Neural cell (in vitro differentiated cells): ENCODE measurements at regions not wholly inside any gene's neighbourhood (a gene's known extent, or its start where the extent isn't known, plus 50 kb on each side); places are given as distances from the start of the nearest gene placed in this dataset.

Source experiments
- H2AFZ ChIP-seq: fragments of 200-600, 300-800 bp; sonication (generic), shearing (Covaris generic); 2 replicates; pipeline ENCODE4 v1.6.0; 2014; ENCODE audit warnings: low read depth, mild to moderate bottlenecking, antibody characterized with exemption, low read length, moderate library complexity
- H3F3A ChIP-seq: fragments of 200-600 bp; shearing (Covaris generic); 2 replicates; pipeline ENCODE4 v1.6.1; 2016; ENCODE audit warnings: mild to moderate bottlenecking, moderate library complexity, mixed read lengths, antibody characterized with exemption, low read length; ENCODE audit not compliant: insufficient read depth, poor library complexity, severe bottlenecking
- H3K27ac ChIP-seq: fragments of 200-600, 300-800 bp; sonication (generic), shearing (Covaris generic); 2 replicates; pipeline ENCODE4 v1.5.1; 2014; ENCODE audit warnings: mild to moderate bottlenecking, low read length, moderate library complexity
- H3K27me3 ChIP-seq: fragments of 300-800, 200-600 bp; sonication (generic), shearing (Covaris generic); 2 replicates; pipeline ENCODE4 v1.6.0; 2014; ENCODE audit warnings: mild to moderate bottlenecking, low read depth, low read length, moderate library complexity; ENCODE audit not compliant: insufficient read depth
- H3K36me3 ChIP-seq: fragments of 300-800, 200-600 bp; sonication (generic), shearing (Covaris generic); 2 replicates; pipeline ENCODE4 v1.5.1; 2014; ENCODE audit warnings: mild to moderate bottlenecking, antibody characterized with exemption, low read length, moderate library complexity; ENCODE audit not compliant: insufficient read depth
- H3K4me2 ChIP-seq: fragments of 300-800, 200-600 bp; sonication (generic), shearing (Covaris generic); 2 replicates; pipeline ENCODE4 v1.6.0; 2014; ENCODE audit warnings: mild to moderate bottlenecking, low read length
- H3K4me3 ChIP-seq: fragments of 300-800, 200-600 bp; sonication (generic), shearing (Covaris generic); 2 replicates; pipeline ENCODE4 v1.5.1; 2014; ENCODE audit warnings: mild to moderate bottlenecking, low read length, moderate library complexity
- H3K79me2 ChIP-seq: fragments of 200-600 bp; shearing (Covaris generic); replicated peaks from 2 replicates; pipeline ENCODE4 v1.6.0; 2014; ENCODE audit warnings: mild to moderate bottlenecking, low read length, moderate library complexity; ENCODE audit not compliant: insufficient read depth
- H3K9ac ChIP-seq: fragments of 300-800, 200-600 bp; sonication (generic), shearing (Covaris generic); 2 replicates; pipeline ENCODE4 v1.6.1; 2016; ENCODE audit warnings: mild to moderate bottlenecking, low read length, mixed read lengths
- H3K9me2 ChIP-seq: fragments of 200-600 bp; shearing (Covaris generic); 2 replicates; pipeline ENCODE4 v1.6.1; 2016; ENCODE audit warnings: mild to moderate bottlenecking, low read length, mixed read lengths; ENCODE audit not compliant: insufficient read depth
- H3K9me3 ChIP-seq: fragments of 200-600, 300-800 bp; sonication (generic), shearing (Covaris generic); 2 replicates; pipeline ENCODE4 v1.6.1; 2016; ENCODE audit warnings: mild to moderate bottlenecking, mixed run types, low read length, moderate library complexity, mixed read lengths
- H4K20me1 ChIP-seq: fragments of 200-600 bp; shearing (Covaris generic); 2 replicates; pipeline ENCODE4 v1.6.1; 2016; ENCODE audit warnings: mild to moderate bottlenecking, mixed run types; ENCODE audit not compliant: insufficient read depth
- CTCF ChIP-seq: fragments of 450-650 bp; IDR thresholded peaks from 2 replicates; pipeline ENCODE4 v1.5.1; 2014; ENCODE audit warnings: antibody characterized with exemption, mild to moderate bottlenecking, moderate library complexity; ENCODE audit not compliant: poor library complexity, severe bottlenecking
- EP300 ChIP-seq: fragments of 450-650 bp; conservative IDR thresholded peaks from 2 replicates; pipeline ENCODE4 v1.6.1; 2014; ENCODE audit warnings: antibody characterized with exemption, mild to moderate bottlenecking, moderate library complexity; ENCODE audit not compliant: poor library complexity, severe bottlenecking
- EZH2 ChIP-seq: fragments of 200-600, 300-800 bp; shearing (Covaris generic), sonication (generic); IDR thresholded peaks from 2 replicates; pipeline ENCODE4 v1.6.1; 2014; ENCODE audit warnings: antibody characterized with exemption, low read length, borderline replicate concordance, mild to moderate bottlenecking; ENCODE audit not compliant: insufficient read depth, poor library complexity, severe bottlenecking
- MXI1 ChIP-seq: fragments of 450-650 bp; conservative IDR thresholded peaks from 2 replicates; pipeline ENCODE4 v1.6.1; 2014; ENCODE audit warnings: antibody characterized with exemption, mild to moderate bottlenecking; ENCODE audit not compliant: poor library complexity, severe bottlenecking
- POLR2AphosphoS5 ChIP-seq: IDR thresholded peaks from 2 replicates; pipeline ENCODE4 v1.6.1; 2012
- RAD21 ChIP-seq: fragments of 450-650 bp; conservative IDR thresholded peaks from 2 replicates; pipeline ENCODE4 v1.6.1; 2014; ENCODE audit warnings: antibody characterized with exemption, mild to moderate bottlenecking, moderate library complexity
- REST ChIP-seq: IDR thresholded peaks from 2 replicates; pipeline ENCODE4 v1.6.1; 2012; ENCODE audit warnings: borderline replicate concordance
- SMC3 ChIP-seq: fragments of 450-650 bp; conservative IDR thresholded peaks from 2 replicates; pipeline ENCODE4 v1.6.1; 2014; ENCODE audit warnings: antibody characterized with exemption, mild to moderate bottlenecking, moderate library complexity; ENCODE audit not compliant: poor library complexity
- TAF1 ChIP-seq: IDR thresholded peaks from 2 replicates; pipeline ENCODE4 v1.6.1; 2012; ENCODE audit warnings: low read depth

- no peaks in the 10 kb centered on the region for H3K9me2 ChIP-seq
- no peaks in the 10 kb centered on the region for H3K27me3 ChIP-seq
- H3K9me3 ChIP-seq = no peaks in the 10 kb centered on the region
- H3K79me2 ChIP-seq = no peaks in the 10 kb centered on the region
- H2AFZ ChIP-seq = no peak overlapping the region
- H3K4me3 ChIP-seq = no peak overlapping the region
- TF ChIP-seq MXI1 (no peak), TAF1 (no peak), CTCF (no peak), RAD21 (no peak), SMC3 (no peak)
- H3K4me2 ChIP-seq = no peak overlapping the region
- no peaks in the 10 kb centered on the region for H3F3A ChIP-seq
- H3K36me3 ChIP-seq = no peaks in the 10 kb centered on the region
- H3K27ac ChIP-seq = no peak overlapping the region
- H4K20me1 ChIP-seq = no peaks in the 10 kb centered on the region
- no peak overlapping the region for H3K9ac ChIP-seq
Measured at GRCh38 chr10:130546841-130547240, 410.6 kb downstream of the GLRX3 start.

GRCh38 chr10:130547368-130547767 is 411.2 kb downstream of the GLRX3 start:
- Histone ChIP-seq H3K36me3 (no peaks in the 10 kb centered on the region), H3K9me3 (no peaks in the 10 kb centered on the region), H3K27me3 (no peaks in the 10 kb centered on the region), H3K4me2 (no peak overlapping the region), H3K4me3 (no peak overlapping the region), H2AFZ (no peak overlapping the region), H3F3A (no peaks in the 10 kb centered on the region), H3K79me2 (no peaks in the 10 kb centered on the region), H3K9ac (no peak overlapping the region), H3K27ac (no peak overlapping the region), H3K9me2 (no peaks in the 10 kb centered on the region), H4K20me1 (no peaks in the 10 kb centered on the region)
- TF ChIP-seq SMC3 (peak; percentile 20), REST (no peak), RAD21 (peak; percentile 24), MXI1 (no peak), POLR2AphosphoS5 (no peak), TAF1 (no peak), EP300 (no peak), EZH2 (no peak), CTCF (no peak)
